Fibroblast of skin of right quadriceps (primary cell): ENCODE measurements at regions not wholly inside any gene's neighbourhood (a gene's known extent, or its start where the extent isn't known, plus 50 kb on each side); places are given as distances from the start of the nearest gene placed in this dataset.
"Not testable (repeated sequence)": the region's sequence is repeated elsewhere in the genome, so short reads cannot be mapped to it uniquely, and the experiment has no call there.

Source experiments
- DNase-seq: peaks from one replicate; pipeline ENCODE4 v3.0.0-alpha.2; 2013

DNA sequence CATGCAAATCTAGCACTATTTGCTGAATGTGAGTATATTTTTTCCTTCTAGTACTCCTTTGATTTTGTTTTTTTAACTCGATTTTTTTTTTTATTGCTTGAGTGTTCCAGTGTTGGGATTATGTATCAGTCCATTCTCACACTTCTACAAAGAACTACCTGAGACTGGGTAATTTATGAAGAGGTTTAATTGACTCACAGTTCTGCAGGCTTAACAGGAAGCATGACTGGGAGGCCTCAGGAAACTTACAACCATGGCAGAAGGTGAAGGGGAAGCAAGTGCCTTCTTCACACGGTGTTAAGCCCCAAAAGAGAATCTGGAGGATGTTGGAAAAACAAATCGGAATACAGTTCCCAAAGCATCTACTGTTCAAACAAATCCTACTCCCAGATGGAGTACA is 69.1 kb downstream of the ZNF518B start:
- DNase-seq = not testable (repeated sequence)

- no peak for DNase-seq
Measured at GRCh38 chr4:10385994-10386394, 71.2 kb downstream of the ZNF518B start.

DNA sequence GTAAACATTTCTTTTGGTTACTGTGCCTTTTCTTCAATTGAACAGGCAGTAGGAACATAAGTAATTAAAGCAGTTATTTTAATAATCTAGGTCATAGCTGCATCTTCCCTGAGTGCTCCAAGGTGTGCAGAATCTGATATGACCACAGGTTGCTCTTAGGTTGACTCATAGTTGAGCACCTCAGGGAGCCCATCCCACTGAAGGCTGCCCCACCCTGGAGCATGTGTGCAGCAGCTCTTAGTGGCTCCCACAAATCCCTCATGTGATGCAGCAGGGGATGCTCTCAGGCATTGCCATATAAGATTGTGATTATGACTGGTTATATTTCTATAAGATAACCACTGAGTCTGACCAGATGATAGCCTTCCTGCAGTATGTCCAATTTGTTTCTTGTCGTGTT is 72.3 kb downstream of the ZNF518B start:
- DNase-seq = no peak

- no peak for DNase-seq
Measured at GRCh38 chr4:10383417-10383816, 73.8 kb downstream of the ZNF518B start.

DNA sequence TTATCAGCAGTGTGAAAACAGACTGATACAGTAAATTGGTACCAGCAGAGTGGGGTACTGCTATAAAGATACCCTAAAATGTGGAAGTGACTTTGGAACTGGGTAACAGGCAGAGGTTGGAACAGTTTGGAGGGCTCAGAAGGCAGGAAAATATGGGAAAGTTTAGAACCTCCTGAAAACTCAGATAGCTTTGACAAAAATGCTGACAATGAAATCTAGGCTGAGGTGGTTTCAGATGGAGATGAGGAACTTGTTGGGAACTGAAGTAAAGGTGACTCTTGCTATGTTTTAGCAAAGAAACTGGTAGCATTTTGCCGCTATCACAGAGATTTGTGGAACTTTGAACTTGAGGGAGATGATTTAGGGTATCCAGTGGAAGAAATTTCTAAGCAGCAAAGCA is 75.1 kb downstream of the ZNF518B start:
- DNase-seq = not testable (repeated sequence)

- no peak for DNase-seq
Measured at GRCh38 chr4:10381146-10381545, 76.1 kb downstream of the ZNF518B start.

DNA sequence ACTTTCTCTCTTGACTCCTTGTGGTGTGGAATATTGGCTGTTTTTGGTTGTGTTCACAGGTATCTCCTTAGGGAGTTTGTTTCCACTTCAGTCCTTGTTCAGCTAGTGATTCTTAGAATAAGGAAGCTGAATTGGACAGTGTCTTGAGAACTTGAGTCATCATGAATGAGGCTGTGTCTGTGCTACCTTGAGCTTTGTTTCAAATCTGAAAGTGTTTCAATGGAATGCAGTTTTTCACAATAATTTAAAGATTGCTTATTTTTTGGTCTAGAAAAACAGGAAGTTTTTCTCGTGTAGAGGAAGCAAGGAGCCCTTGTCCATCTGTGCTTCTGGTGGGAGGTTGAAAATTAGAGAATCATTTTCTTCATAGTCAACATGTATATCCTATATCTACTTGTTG is 76.5 kb downstream of the ZNF518B start:
- DNase-seq = no peak

GRCh38 chr4:10371869-10372471 is 85.3 kb downstream of the ZNF518B start:
- DNase-seq = no peak

DNA sequence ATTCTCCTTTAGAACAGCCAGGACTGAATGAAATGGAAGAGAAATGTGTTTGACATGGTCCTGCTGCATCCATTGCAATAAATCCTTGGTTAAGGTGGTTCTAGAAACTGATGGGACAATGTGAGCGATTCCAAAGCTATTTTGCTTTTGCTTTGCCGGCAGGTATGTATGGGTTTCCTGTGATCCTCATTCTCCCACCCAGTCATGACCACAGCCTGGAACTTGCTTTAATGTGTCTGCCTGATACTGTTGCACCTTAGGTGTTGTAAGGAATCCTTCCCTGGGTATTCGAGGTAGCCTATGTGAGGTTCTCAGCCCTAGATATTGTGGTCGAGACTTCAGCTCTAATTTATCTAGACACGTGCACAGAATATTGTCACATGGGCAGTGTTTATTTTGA is 86.1 kb downstream of the ZNF518B start:
- DNase-seq = no peak

GRCh38 chr4:10369517-10369916 is 87.7 kb downstream of the ZNF518B start:
- no peak for DNase-seq

DNA sequence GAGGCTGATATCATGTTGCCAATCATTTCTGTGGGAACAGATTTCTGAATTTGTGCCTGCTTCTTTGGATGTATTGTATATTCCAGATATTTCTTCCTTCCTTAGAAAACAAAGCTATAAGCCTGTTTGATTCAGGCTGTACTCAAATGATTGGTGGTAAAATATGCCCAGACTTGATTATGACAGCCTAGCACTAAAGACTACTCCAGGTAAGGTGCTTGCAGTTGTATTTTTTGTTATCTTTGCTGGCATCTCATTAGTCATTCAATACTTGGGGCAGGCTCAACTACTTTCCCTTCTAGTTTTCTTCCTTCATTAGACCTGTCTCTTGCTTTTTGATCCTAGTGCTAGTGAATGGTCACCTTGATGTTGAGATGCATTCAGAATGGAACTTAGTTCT is 90.6 kb downstream of the ZNF518B start:
- DNase-seq = no peak

GRCh38 chr4:10364194-10364593 is 93.0 kb downstream of the ZNF518B start:
- no peak for DNase-seq

DNA sequence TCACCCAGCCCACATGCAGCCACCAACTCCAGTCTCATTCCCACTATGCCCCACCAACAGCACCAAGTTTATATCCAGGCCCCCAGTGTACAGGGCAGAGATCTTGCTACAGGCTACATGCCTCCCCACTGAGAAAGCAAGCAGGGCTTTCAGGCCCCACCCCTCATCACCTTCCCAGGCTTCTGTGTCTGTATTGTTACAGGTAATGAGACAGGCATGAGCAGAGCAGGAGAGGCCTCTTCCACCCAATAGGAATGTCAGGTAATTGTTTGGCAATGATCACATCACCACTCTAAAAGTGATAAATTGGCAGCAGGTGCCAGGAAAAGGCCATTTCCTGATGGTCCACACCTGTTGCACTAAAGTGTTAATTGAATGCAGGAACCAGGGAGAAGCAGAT is 102.5 kb downstream of the ZNF518B start:
- DNase-seq = no peak

- DNase-seq = no peak
Measured at GRCh38 chr4:10354225-10354624, 103.0 kb downstream of the ZNF518B start.

DNA sequence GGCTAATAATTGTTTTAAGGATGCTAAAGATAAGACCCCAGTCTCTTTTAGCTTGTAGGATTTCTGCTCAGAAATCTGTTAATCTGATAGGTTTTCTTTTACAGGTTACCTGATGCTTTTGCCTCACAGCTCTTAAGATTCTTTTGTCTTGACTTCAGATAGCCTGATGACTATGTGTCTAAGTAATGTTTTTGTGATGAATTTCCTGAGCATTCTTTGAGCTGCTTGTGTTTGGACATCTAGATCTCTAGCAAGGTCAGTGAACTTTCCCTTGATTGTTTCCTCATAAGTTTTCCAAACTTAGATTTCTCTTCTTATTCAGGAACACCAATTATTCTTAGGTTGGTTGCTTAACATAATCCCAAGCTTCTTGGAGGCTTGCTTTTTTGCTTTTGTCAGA is 104.1 kb downstream of the ZNF518B start:
- no peak for DNase-seq

GRCh38 chr4:10348241-10348640 is 109.0 kb downstream of the ZNF518B start:
- DNase-seq = no peak

- DNase-seq = no peak
Measured at GRCh38 chr4:10347815-10348214, 109.4 kb downstream of the ZNF518B start.

- DNase-seq = no peak
Measured at GRCh38 chr4:10347281-10347795, 109.9 kb downstream of the ZNF518B start.

GRCh38 chr4:10346023-10346422 is 111.2 kb downstream of the ZNF518B start:
- no peak for DNase-seq

GRCh38 chr4:10345381-10345784 is 111.8 kb downstream of the ZNF518B start:
- DNase-seq = no peak

GRCh38 chr4:10344824-10345223 is 112.4 kb downstream of the ZNF518B start:
- no peak for DNase-seq

GRCh38 chr4:10343656-10344055 is 113.6 kb downstream of the ZNF518B start:
- DNase-seq = no peak

DNA sequence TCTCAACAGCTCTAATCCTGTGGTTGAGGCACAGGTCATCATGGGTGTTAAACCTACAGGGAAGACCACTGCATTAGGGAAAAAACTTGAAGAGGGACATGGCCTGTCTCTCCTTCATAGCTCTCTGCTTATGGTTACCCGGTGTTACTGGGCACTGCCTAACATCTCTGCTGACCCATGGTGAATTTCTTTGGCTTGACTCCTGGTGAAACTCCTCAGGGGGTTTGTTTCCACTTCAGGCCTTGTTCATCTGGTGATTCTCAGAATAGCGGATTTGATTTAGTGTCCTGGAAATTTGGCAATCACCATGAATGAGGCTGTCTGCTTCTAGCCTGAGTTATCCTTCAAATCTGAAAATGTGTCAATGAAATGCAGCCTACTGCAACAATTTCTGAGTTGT is 114.4 kb downstream of the ZNF518B start:
- no peak for DNase-seq

DNA sequence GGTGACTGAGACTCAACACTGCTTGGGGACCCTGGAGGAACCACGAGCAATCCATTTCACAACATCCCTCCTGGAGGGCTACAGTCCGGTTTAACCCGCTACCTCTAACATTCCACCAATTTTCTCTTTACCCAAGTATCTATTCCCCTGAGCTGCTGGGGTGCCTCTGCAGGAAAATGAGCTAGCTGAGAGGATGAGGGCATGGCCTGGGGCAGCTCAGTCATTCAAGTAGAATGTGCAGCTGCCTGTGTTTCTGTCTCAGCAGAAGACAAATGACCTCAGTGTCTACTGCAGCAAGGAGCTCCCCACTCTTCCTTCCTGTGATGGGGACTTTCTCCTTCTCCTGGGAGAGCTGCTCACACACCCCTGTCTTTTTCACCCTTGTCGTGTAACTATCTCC is 120.8 kb downstream of the ZNF518B start:
- DNase-seq = no peak

DNA sequence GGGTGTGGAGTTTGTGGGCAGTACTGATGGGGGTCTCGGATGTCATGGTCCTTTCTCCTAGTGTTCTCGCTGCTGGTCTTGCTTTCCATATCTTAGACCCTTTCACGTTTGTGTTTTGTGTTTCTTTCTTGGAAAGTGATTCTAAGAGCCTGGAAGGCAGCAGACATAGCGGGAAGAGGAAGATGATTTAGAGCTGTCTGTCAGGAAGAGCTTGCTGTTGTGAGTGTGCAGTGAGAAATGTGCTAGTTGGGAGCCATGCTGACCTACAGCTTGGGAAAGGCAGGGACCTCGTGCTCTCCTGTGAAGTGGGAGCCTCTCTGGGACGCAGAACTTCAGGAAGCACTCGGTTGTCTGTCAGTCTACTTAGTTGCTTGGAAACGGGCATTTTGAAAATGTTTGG is 122.2 kb downstream of the ZNF518B start:
- no peak for DNase-seq
